Neural cell (in vitro differentiated cells): ENCODE measurements at regions not wholly inside any gene's neighbourhood (a gene's known extent, or its start where the extent isn't known, plus 50 kb on each side); places are given as distances from the start of the nearest gene placed in this dataset.

Experiments used
- H2AFZ ChIP-seq: fragments of 200-600, 300-800 bp; sonication (generic), shearing (Covaris generic); 2 replicates; pipeline ENCODE4 v1.6.0; 2014; ENCODE audit warnings: low read depth, mild to moderate bottlenecking, antibody characterized with exemption, low read length, moderate library complexity
- H3F3A ChIP-seq: fragments of 200-600 bp; shearing (Covaris generic); 2 replicates; pipeline ENCODE4 v1.6.1; 2016; ENCODE audit warnings: mild to moderate bottlenecking, moderate library complexity, mixed read lengths, antibody characterized with exemption, low read length; ENCODE audit not compliant: insufficient read depth, poor library complexity, severe bottlenecking
- H3K27ac ChIP-seq: fragments of 200-600, 300-800 bp; sonication (generic), shearing (Covaris generic); 2 replicates; pipeline ENCODE4 v1.5.1; 2014; ENCODE audit warnings: mild to moderate bottlenecking, low read length, moderate library complexity
- H3K27me3 ChIP-seq: fragments of 300-800, 200-600 bp; sonication (generic), shearing (Covaris generic); 2 replicates; pipeline ENCODE4 v1.6.0; 2014; ENCODE audit warnings: mild to moderate bottlenecking, low read depth, low read length, moderate library complexity; ENCODE audit not compliant: insufficient read depth
- H3K36me3 ChIP-seq: fragments of 300-800, 200-600 bp; sonication (generic), shearing (Covaris generic); 2 replicates; pipeline ENCODE4 v1.5.1; 2014; ENCODE audit warnings: mild to moderate bottlenecking, antibody characterized with exemption, low read length, moderate library complexity; ENCODE audit not compliant: insufficient read depth
- H3K4me2 ChIP-seq: fragments of 300-800, 200-600 bp; sonication (generic), shearing (Covaris generic); 2 replicates; pipeline ENCODE4 v1.6.0; 2014; ENCODE audit warnings: mild to moderate bottlenecking, low read length
- H3K4me3 ChIP-seq: fragments of 300-800, 200-600 bp; sonication (generic), shearing (Covaris generic); 2 replicates; pipeline ENCODE4 v1.5.1; 2014; ENCODE audit warnings: mild to moderate bottlenecking, low read length, moderate library complexity
- H3K79me2 ChIP-seq: fragments of 200-600 bp; shearing (Covaris generic); replicated peaks from 2 replicates; pipeline ENCODE4 v1.6.0; 2014; ENCODE audit warnings: mild to moderate bottlenecking, low read length, moderate library complexity; ENCODE audit not compliant: insufficient read depth
- H3K9ac ChIP-seq: fragments of 300-800, 200-600 bp; sonication (generic), shearing (Covaris generic); 2 replicates; pipeline ENCODE4 v1.6.1; 2016; ENCODE audit warnings: mild to moderate bottlenecking, low read length, mixed read lengths
- H3K9me2 ChIP-seq: fragments of 200-600 bp; shearing (Covaris generic); 2 replicates; pipeline ENCODE4 v1.6.1; 2016; ENCODE audit warnings: mild to moderate bottlenecking, low read length, mixed read lengths; ENCODE audit not compliant: insufficient read depth
- H3K9me3 ChIP-seq: fragments of 200-600, 300-800 bp; sonication (generic), shearing (Covaris generic); 2 replicates; pipeline ENCODE4 v1.6.1; 2016; ENCODE audit warnings: mild to moderate bottlenecking, mixed run types, low read length, moderate library complexity, mixed read lengths
- H4K20me1 ChIP-seq: fragments of 200-600 bp; shearing (Covaris generic); 2 replicates; pipeline ENCODE4 v1.6.1; 2016; ENCODE audit warnings: mild to moderate bottlenecking, mixed run types; ENCODE audit not compliant: insufficient read depth
- EP300 ChIP-seq: fragments of 450-650 bp; conservative IDR thresholded peaks from 2 replicates; pipeline ENCODE4 v1.6.1; 2014; ENCODE audit warnings: antibody characterized with exemption, mild to moderate bottlenecking, moderate library complexity; ENCODE audit not compliant: poor library complexity, severe bottlenecking
- EZH2 ChIP-seq: fragments of 200-600, 300-800 bp; shearing (Covaris generic), sonication (generic); IDR thresholded peaks from 2 replicates; pipeline ENCODE4 v1.6.1; 2014; ENCODE audit warnings: antibody characterized with exemption, low read length, borderline replicate concordance, mild to moderate bottlenecking; ENCODE audit not compliant: insufficient read depth, poor library complexity, severe bottlenecking
- MXI1 ChIP-seq: fragments of 450-650 bp; conservative IDR thresholded peaks from 2 replicates; pipeline ENCODE4 v1.6.1; 2014; ENCODE audit warnings: antibody characterized with exemption, mild to moderate bottlenecking; ENCODE audit not compliant: poor library complexity, severe bottlenecking
- POLR2AphosphoS5 ChIP-seq: IDR thresholded peaks from 2 replicates; pipeline ENCODE4 v1.6.1; 2012
- RAD21 ChIP-seq: fragments of 450-650 bp; conservative IDR thresholded peaks from 2 replicates; pipeline ENCODE4 v1.6.1; 2014; ENCODE audit warnings: antibody characterized with exemption, mild to moderate bottlenecking, moderate library complexity
- SMC3 ChIP-seq: fragments of 450-650 bp; conservative IDR thresholded peaks from 2 replicates; pipeline ENCODE4 v1.6.1; 2014; ENCODE audit warnings: antibody characterized with exemption, mild to moderate bottlenecking, moderate library complexity; ENCODE audit not compliant: poor library complexity
- TAF1 ChIP-seq: IDR thresholded peaks from 2 replicates; pipeline ENCODE4 v1.6.1; 2012; ENCODE audit warnings: low read depth
- TF ChIP-seq, protein P1 (sequence below): fragments of 450-650 bp; IDR thresholded peaks from 2 replicates; pipeline ENCODE4 v1.5.1; 2014; ENCODE audit warnings: antibody characterized with exemption, mild to moderate bottlenecking, moderate library complexity; ENCODE audit not compliant: poor library complexity, severe bottlenecking
- TF ChIP-seq, protein P2 (sequence below): IDR thresholded peaks from 2 replicates; pipeline ENCODE4 v1.6.1; 2012; ENCODE audit warnings: borderline replicate concordance

DNA sequence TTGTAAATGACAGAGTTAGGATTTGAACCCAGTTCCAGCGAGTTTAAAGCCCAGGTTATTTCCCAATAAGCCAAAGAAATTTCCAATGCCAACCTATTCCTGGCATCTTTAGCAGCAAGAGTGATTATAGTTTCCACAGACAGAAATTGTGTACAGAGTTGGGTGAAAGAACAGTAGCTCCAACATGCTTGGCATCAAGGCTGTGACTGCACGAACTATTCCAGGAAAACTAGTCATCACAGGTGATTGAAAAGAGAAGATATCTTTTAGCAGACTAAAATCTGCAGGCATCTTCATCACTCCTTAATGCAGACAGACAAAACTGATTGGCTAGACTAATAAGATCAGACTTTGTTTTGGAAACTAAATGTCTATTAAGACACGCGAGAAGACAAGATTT lies 262.7 kb upstream of the PLEKHG7 start:
- TF ChIP-seq EZH2, result no peak
- Histone ChIP-seq H3K9me2 (no peaks in the 10 kb centered on the region), H3F3A (no peaks in the 10 kb centered on the region), H3K27ac (no peak overlapping the region), H3K27me3 (no peaks in the 10 kb centered on the region), H4K20me1 (no peaks in the 10 kb centered on the region), H2AFZ (no peak overlapping the region), H3K9me3 (no peaks in the 10 kb centered on the region), H3K9ac (no peak overlapping the region), H3K4me2 (no peak overlapping the region), H3K36me3 (no peaks in the 10 kb centered on the region), H3K79me2 (no peaks in the 10 kb centered on the region), H3K4me3 (no peak overlapping the region)

DNA sequence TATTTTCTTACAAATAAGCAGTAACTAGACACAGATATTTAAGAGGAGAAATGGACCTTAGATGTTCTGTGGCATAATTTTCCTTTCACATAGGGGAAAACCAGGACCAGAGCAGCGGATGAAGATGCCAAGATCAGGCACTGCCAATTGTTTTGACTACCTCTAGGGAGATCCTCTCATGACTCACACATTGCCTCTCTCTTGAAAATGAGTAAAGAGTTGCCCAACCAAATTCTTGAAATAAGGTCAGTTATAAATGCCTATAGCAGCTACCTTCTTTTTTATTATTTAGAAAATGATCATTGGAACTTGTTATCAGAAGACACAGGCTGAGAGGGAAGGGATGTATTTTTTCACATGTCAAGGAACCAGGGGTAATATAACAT lies 263.4 kb upstream of the PLEKHG7 start:
- H3K36me3 ChIP-seq, result no peaks in the 10 kb centered on the region
- no peak overlapping the region for H3K4me3 ChIP-seq
- H3K27me3 ChIP-seq, result no peaks in the 10 kb centered on the region
- H3K4me2 ChIP-seq, result no peak overlapping the region
- H3K9me3 ChIP-seq, result no peaks in the 10 kb centered on the region
- H3K27ac ChIP-seq, result no peak overlapping the region
- H3K9ac ChIP-seq, result no peak overlapping the region
- H3K79me2 ChIP-seq, result no peaks in the 10 kb centered on the region
- no peaks in the 10 kb centered on the region for H3F3A ChIP-seq
- no peaks in the 10 kb centered on the region for H4K20me1 ChIP-seq
- TF ChIP-seq, protein P1, sequence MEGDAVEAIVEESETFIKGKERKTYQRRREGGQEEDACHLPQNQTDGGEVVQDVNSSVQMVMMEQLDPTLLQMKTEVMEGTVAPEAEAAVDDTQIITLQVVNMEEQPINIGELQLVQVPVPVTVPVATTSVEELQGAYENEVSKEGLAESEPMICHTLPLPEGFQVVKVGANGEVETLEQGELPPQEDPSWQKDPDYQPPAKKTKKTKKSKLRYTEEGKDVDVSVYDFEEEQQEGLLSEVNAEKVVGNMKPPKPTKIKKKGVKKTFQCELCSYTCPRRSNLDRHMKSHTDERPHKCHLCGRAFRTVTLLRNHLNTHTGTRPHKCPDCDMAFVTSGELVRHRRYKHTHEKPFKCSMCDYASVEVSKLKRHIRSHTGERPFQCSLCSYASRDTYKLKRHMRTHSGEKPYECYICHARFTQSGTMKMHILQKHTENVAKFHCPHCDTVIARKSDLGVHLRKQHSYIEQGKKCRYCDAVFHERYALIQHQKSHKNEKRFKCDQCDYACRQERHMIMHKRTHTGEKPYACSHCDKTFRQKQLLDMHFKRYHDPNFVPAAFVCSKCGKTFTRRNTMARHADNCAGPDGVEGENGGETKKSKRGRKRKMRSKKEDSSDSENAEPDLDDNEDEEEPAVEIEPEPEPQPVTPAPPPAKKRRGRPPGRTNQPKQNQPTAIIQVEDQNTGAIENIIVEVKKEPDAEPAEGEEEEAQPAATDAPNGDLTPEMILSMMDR, result no peak
- TF ChIP-seq MXI1 (no peak), SMC3 (no peak), EP300 (no peak), EZH2 (no peak), POLR2AphosphoS5 (no peak), TAF1 (no peak), RAD21 (no peak)
- TF ChIP-seq, protein P2, sequence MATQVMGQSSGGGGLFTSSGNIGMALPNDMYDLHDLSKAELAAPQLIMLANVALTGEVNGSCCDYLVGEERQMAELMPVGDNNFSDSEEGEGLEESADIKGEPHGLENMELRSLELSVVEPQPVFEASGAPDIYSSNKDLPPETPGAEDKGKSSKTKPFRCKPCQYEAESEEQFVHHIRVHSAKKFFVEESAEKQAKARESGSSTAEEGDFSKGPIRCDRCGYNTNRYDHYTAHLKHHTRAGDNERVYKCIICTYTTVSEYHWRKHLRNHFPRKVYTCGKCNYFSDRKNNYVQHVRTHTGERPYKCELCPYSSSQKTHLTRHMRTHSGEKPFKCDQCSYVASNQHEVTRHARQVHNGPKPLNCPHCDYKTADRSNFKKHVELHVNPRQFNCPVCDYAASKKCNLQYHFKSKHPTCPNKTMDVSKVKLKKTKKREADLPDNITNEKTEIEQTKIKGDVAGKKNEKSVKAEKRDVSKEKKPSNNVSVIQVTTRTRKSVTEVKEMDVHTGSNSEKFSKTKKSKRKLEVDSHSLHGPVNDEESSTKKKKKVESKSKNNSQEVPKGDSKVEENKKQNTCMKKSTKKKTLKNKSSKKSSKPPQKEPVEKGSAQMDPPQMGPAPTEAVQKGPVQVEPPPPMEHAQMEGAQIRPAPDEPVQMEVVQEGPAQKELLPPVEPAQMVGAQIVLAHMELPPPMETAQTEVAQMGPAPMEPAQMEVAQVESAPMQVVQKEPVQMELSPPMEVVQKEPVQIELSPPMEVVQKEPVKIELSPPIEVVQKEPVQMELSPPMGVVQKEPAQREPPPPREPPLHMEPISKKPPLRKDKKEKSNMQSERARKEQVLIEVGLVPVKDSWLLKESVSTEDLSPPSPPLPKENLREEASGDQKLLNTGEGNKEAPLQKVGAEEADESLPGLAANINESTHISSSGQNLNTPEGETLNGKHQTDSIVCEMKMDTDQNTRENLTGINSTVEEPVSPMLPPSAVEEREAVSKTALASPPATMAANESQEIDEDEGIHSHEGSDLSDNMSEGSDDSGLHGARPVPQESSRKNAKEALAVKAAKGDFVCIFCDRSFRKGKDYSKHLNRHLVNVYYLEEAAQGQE, result no peak
- H2AFZ ChIP-seq, result no peak overlapping the region
- H3K9me2 ChIP-seq, result no peaks in the 10 kb centered on the region

DNA sequence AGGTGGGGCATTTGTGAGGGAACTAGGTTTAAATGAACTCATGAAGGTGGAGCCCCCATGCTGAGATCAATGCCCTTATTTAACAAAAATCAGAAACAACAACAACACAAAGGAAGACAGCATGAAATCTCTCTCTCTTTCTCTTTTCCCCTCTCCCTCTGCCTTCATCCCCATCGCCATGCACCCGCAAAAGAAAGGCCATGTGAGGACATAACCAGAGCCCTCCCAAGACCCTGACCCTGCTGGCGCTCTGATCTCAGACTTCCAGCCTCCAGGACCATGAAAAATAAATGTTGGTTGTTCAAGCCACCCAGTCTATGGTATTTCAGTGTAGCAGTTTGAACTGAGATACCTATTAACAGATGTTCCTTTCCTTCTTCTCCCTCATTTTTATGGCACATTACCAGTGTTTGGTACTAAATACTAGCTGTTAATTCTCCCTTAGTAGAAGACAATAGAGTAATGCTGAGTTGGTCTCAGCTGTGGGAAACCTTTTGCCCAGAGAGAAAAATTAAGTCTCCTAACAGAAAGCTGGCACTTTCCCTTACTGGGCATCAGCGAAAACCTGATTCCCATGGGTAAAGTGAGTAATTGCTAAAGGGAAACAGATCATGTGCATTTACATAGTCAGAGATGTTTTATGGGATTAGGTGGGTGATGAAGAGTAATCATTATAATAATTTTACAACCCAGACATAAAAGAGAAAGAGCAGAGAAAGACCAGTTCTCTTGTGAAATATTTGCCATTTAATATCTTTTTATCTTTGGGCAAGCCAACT lies 264.0 kb upstream of the PLEKHG7 start:
- H3K9ac ChIP-seq, result no peak overlapping the region
- H3F3A ChIP-seq, result no peaks in the 10 kb centered on the region
- no peak overlapping the region for H3K4me3 ChIP-seq
- H3K9me3 ChIP-seq, result no peaks in the 10 kb centered on the region
- no peak overlapping the region for H2AFZ ChIP-seq
- H3K4me2 ChIP-seq, result no peak overlapping the region
- H3K27me3 ChIP-seq, result no peaks in the 10 kb centered on the region
- H3K27ac ChIP-seq, result no peak overlapping the region
- no peaks in the 10 kb centered on the region for H3K9me2 ChIP-seq
- no peaks in the 10 kb centered on the region for H3K36me3 ChIP-seq
- H3K79me2 ChIP-seq, result no peaks in the 10 kb centered on the region
- no peaks in the 10 kb centered on the region for H4K20me1 ChIP-seq
- TF ChIP-seq EZH2 (no peak), RAD21 (no peak)
- TF ChIP-seq, protein P2, result no peak
